ENCODE measurements at regions not wholly inside any gene's neighbourhood (a gene's known extent, or its start where the extent isn't known, plus 50 kb on each side); places are given as distances from the start of the nearest gene placed in this dataset.

DNA sequence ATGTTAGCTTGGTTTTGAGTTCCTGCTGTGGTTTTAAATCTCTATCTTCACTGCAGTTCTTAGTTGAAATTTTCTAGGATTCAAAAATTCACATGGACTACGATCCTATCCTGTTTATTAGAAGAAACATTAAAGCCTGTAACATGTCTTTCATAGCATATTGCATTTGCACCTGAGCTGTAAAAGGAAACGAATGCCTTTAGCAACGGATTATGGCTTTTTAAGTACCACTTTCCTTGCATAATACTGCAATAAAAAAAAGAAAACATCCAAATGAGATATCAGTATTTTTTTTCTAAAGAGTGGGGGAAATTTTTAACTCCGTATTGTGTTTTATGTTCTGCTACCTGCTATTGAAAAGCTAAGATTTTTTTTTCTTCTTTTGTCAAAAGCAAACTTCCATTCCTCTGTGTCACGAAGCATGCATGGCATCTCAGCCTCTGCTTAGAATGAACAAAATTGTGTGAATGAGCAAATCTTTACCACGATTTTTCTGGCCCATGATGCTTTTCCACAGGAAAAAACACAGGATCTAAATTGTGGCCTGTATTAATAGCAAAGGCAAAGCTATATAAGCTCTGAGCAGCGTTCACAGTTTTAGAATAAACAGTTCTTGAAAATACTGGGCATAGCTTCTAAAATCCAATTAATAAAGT lies 110.0 kb upstream of the CDIN1 start:
- DNase-seq (ENCODE audit: low spot score) = no peak

DNA sequence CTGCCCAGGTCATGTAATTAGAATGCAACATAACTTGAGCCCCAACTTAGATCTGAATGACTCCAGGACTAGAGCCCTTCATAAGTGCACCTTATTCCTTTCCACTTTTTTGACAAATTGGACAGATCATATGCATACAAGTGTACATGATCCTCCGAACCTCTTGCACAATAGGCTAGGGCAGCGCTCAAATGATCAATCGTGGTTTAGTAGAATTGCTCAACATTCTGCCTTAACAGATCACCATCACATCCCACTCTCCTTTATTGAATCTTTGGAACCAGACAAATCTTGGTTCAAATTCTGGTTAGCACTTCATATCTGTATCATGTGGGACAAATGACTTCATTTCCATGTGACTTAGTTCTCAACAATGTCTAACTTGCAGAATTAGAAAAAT lies 106.8 kb upstream of the CDIN1 start:
- DNase-seq (ENCODE audit: low spot score) = no peak

DNA sequence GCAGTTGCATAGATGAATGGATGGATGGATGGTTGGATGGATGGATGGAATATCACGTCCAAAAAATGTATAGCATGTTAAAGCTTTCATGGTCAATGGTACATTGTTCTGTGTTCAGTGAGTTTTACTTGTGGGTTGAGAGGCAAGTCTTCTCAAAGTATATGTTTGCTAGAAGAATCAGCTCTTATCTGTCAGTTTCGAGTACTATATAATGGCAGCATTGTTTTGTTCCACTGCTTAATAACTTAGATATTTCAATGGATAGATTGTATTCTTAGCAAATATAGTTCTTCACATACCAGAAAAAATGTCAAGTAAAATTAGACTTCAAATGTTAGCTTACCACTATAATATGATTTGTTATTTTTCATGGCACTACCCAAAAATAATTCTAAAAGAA lies 100.9 kb upstream of the CDIN1 start:
- no peak for DNase-seq (ENCODE audit: low spot score)

DNA sequence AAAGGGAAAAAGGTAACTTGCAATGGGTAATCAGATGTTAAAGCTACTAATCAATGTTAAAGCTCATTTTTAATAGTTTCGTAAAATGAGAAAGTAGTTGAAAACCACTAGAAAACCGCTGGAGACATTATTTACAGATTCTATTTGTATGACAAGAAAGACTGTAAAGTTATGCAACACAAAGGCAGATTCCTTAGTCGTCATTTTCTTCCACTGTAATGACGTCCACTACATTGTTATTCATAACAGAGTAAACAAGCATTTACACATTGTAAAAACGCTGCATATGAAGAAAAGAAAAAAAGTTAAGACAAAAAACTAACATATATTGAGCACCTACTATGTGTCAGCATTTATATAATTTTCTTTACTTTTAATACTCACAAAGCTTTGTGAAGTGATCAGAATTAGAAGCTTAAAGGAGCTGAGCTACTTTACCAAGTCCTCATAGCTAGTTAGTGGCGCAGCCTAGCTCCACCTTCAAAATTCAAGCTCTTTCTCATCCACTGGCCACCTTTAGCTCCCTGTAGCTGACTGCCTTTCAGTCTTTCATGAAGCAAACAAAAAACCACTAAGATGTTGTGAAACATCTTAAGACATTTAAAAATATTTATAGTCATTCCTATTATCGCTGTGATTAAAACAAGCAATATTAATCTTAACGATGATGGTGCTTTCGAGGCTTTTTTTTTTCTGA lies 100.1 kb upstream of the CDIN1 start:
- DNase-seq (ENCODE audit: low spot score) = no peak

DNA sequence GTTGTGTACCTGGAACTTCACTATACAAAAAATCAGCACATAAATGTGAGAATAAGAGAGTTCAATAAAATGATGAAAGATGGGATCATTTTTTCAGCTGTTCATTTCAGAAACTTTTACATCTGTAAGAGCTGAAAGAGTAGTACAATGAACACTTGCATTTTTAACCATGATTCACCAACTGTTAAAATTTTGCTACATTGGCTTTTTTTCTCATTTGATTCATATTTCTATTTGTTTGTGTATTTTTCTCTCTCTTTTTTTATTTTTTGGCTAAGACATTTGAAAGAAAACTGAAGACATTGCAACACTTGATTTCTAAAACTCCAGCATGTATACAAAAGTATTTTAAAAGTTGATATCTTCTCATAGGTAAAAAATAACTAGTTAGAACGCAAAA lies 98.3 kb upstream of the CDIN1 start:
- no peak for DNase-seq (ENCODE audit: low spot score)

DNA sequence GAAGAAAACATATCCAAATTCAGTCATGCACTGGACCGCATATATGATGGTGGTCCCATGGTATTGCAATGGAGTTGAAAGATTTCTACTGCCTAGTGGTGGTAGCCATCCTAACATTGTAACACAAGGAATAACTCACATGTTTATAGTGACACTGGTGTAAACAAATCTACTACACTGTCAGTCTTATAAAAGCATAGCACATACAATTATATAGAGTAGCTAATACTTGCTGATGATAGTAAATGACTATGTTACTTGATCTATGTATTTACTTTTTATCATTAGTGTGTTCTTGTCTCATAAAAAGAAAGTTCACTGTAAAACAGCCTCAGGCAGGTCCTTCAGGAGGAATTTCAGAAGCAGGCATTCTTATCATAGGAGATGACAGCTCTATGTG lies 96.0 kb upstream of the CDIN1 start:
- no peak for DNase-seq (ENCODE audit: low spot score)

DNA sequence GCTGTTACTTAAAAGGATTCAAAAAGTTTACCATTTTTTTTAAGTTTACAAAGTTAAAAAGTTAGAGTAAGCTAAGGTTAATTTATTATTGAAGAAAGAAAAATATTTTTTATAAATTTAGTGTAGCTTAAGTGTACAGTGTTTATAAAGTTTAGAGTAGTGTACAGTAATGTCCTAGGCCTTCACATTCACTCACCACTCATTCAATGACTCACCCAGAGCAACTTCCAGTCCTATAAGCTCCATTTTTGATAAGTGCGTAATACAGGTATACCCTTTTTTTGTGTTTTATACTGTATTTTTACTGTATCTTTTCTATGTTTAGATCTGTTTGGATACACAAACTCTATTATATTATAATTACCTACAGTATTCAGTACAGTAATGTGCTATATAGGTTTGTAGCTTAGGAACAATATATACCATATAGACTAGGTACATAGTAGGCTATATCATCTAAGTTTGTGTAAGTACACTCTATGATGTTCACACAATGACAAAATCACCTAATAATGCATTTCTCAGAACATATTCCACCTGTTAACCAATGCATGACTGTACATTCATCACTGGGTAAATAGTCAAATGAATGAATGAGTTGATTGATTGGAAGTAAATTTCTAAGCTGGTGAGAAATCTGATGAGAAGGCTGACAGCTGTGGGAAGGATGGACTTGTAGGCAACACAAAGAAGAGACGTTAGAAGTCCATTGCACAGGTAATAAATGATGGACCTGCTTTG lies 95.2 kb upstream of the CDIN1 start:
- no peak for DNase-seq (ENCODE audit: low spot score)

DNA sequence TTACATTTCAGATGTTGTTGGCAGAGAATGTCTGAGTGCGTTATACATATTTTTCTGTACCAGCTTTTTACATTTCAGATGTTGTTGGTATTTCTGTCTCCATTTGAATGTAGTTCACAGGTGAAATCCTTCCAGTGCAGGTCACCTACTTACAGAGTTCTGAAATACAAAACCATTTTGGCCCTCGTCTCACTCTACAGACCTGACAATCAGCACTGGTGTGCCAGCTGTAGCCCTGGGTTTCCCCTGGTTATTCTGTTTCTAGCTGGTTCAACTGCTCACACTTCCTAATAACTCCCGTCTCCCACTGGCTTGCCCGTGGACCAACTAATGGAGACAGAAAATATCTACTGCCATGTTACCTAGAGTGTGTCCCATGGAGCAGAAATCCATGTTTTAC lies 87.5 kb upstream of the CDIN1 start:
- no peak for DNase-seq (ENCODE audit: low spot score)

DNA sequence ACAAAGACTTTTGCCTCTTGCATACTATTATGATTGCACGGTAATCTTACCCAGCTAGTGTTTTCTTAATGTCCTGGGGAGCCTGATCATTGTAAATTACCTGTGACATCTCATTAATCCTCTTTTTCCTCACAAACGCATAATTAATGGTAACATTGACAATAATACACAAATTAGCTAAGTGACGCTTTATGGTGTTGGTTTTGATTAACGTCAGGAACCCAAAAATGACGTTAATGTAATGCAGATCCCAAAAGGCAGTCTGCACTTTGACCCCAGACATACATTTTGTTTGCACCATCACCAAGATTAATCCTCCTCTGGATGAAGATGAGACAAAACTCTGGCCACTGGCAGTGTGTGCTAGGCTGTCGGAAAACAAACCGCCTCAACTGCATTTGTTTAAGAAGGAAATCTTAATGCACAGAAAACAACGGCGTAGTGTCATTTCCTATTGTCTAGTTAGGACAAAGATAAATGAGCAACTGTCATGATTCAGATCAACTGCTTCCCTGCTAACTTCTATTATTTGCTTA lies 83.9 kb upstream of the CDIN1 start:
- DNase-seq (ENCODE audit: low spot score) = no peak

DNA sequence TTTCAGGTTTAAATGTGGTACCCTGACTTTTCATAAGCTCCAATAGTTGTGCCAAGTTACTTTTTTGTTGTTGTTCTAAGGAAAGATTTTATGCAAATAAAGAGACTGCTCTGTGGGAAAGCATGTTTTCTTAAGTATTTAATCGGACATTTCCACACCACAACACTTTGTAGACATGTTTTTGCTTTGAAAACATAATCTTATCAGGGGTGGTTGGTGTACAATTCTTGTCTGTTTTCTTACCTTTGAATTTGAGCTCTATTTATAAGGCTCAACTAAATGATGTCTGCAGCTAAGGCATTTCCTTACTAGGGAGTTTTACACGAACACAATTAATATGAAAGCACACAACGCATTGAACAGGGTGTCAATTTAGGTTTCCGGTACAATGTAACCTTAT lies 81.5 kb upstream of the CDIN1 start:
- no peak for DNase-seq (ENCODE audit: low spot score)

DNA sequence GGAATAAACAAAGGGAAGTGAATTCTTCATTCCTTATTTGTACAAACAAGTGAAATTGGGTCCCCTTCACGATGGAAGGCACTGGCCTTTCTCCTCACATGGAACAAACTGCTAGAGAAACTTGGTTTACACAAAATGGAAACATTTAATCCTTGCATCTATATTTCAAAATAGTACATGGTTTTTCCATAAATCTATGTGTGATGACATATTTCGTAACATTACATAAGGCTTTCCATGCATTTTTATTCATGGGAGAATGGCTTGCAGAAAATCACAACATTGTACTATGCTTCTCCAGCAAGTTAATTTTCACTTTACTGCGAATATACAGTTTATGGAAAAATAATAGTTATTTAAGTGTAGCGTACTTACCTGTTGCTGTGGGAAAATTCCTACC lies 81.0 kb upstream of the CDIN1 start:
- no peak for DNase-seq (ENCODE audit: low spot score)

DNA sequence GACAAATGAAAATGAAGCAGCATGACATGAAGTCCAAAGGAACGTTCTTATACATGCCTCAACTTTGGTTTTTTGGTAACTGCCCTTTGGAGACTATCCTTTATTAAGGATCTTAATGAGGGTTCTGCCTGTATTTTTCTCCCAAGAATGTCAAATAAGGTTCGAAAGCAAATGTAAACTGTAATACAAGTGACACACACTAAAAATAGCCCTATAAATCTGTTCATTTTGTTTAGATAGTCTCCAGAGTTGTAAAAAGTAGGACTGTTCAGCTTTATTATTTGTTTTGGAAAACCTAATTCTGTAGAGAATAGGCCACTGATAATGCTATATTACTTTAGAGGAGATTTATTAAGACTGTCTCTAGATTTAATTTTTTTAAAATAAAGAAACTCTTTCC lies 80.5 kb upstream of the CDIN1 start:
- no peak for DNase-seq (ENCODE audit: low spot score)

DNA sequence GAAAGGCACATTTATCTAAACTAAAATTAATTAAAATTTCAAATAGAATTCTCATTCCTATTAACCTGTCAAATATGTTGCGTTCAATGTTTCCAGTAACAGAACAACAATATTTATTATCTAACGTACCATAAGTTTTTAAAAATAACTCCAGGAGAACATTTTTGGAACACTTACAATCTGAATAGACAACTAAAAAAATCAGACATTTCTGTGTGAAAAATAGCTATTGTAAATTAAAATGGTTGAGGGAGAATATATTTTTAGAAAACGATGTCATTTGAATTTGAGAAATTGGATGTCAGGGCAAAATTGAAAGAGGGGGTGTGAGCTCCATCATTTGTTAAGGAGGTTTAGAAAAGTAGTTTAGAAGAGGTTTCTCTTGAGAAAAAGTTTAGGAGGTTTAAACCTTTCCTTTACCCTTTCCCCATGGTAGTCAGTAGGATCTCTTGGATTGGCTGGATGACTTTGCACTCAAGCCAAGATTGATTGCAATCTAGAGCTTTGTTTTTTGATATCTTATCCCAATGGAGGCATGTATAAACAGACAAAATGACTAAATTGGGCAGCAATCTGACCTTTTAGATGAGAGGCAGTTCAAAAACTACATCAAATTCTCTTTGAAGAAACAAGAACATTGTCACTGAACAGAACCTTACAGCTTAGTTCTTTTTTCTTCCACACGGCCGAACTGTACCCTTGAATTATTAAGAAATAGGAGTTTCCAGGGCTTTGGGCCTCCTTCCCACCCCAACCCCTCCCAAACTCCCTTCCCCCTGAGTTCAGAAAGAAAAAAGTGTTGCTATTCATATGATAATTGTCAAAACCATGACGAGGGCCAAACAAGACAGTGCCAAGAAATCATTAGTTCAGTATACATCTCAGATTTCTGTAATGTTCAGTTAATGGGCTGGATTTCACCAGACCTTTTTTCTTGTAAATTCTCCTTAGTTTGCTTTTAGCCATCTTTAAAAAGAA lies 79.7 kb upstream of the CDIN1 start:
- DNase-seq (ENCODE audit: low spot score) = no peak

DNA sequence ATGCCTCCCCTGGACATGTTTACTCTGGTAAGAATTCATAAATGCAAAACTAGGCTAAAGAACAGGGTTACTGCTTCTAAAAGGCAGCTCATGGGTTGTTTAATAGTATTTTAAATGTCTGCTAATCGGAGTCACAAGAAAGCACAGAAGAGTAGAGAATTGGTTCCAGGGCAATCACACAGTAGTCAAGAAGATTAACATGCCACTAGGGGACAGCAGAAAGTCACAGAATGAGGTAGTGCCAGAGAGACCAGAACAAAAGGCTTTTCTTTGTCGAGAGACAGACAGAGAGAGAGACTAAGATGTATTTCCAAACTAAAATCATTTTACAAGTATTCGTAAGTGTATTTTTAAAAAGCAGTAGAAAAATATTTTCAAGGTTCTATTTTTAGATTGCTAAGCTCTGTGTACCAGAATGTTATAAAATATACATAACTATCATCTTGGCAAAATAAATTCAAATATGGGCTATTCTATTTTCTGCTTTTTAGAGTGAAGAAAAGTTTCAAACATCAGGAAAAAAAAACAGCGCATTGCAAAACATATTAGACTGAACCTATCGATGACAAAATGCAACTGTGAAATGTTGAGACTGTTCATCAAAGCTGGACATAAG lies 78.3 kb upstream of the CDIN1 start:
- no peak for DNase-seq (ENCODE audit: low spot score)

DNA sequence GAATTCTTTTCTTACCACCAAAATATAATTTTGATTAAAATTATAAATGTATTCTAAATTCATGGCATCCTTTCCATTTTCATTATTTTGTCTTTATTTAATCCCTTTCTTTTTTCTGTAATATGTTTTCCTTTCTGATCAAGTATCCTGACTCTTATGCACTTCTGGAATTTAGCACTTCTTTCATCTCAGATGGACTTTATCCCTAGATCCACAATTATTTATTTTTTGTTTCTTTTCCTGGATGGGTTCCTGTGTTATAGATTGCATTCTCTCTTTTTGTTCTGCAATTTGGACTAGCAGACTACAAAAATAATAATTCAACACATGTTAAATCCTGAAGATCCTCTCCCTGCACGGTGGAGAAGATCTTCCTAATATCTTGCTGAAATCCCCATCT lies 76.9 kb upstream of the CDIN1 start:
- DNase-seq (ENCODE audit: low spot score) = no peak

DNA sequence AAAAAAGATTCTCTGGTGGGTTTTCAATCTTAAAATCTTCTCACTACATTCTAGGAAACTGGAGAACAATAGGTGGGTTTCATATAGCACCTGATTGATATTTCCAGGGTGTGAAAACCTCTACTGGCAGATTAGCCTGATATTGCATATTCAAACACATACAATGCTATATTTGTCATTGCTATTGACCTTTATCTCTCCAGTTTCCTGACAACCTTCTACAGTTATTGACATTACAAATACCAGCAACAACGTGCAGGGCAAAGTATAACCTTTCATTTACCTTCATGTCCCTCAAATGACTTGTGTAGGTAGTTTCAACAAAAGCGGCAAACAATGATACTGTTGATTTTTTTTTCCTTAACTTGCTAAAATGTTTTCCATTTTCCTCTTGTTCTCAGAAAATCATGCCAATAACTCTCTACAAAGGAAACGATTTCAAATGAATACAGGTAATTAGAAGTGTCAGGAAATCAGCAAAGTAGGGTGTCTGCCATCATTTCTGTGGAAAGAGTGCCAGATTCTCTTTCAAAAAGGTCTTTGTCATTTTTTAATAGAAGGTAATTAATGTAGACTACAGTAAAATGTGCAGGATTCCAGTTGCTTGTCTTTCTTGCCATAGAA lies 72.6 kb upstream of the CDIN1 start:
- no peak for DNase-seq (ENCODE audit: low spot score)

DNA sequence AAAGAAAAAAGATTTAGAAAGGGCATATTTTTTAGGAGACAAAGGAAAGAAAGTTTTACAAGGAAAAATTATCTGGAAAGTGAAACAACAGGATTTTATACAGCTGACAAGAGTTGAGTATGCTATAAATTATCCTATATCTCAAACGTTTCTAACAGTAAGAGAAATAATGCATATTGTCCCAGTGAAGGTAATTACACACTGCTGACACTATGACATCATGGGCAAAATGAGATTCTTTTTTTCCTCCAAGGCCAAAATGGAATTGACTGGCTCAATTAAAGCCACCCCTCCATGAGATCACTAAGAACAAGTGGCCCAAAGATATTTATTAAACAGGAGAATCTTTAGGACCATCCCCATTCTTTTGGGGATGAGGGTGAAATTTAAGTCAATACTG lies 72.0 kb upstream of the CDIN1 start:
- DNase-seq (ENCODE audit: low spot score) = no peak

DNA sequence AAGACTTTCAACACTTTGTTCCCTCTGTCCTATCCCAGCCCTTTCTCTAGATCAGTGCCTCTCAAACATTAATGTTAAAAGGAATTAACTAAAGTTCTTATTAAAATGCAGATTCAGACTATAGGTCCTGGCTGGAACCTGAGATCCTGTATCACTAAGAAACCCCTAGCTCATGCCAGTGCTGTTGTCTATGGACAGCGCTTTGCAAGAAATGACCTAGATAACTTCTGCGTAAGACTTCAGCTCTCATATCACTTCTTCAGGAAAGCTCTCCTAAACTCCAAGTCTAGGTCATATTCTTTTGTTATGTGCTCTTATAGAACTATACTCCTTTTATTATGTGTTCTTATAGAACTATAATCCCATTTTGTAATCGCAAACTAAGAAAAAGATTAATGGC lies 67.8 kb upstream of the CDIN1 start:
- DNase-seq (ENCODE audit: low spot score) = no peak

DNA sequence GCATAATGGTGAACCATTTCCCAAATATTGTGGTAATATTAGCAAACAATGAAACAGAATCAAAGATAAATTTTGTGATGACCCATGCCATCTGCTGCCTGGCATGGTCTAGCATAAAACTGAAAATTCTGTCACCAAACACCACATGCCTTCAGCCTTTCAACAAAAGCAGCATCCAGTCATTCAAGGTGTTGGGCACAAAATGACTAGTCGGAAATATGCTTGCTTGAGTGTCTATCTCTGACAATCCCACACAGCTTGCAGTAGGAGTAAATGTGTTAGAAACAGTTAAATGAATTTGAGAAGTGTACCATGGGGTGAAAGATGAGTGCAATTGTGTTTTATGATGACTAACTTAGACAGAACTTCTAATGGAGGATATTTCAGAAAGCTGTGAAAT lies 61.7 kb upstream of the CDIN1 start:
- no peak for DNase-seq (ENCODE audit: low spot score)

DNA sequence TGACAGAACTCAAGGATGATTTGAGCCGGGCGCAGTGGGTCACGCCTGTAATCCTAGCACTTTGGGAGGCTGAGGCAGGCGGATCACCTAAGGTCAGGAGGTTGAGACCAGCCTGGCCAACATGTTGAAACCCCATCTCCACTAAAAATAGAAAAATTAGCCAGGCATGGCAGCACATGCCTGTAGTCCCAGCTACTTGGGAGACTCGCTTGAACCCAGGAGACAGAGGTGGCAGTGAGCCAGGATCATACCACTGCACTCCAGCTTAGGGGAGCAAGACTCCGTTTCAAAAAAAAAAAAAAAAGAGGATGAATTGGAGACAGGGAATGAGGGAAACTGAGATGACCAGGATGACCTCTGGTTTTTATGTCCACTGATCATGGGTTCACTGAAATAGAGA lies 60.4 kb upstream of the CDIN1 start:
- no peak for DNase-seq (ENCODE audit: low spot score)

DNA sequence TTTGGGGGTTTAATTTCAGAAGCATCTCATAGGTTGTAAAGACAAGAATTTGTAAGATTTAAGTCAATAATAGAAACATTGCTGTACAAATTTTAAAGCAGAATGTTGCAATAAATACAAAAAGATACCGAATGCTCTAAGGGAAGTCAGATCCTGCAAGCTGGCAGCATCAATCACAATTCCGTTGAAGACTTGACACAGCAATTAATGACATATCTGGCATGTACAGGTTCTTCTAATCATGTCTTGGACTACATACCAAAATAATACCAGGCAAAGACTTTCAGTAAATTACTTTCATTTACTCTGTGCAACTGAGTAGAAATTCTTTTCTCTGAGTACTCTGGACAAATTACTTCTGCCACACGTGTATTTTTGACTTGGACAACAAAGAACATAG lies 54.0 kb upstream of the CDIN1 start:
- no peak for DNase-seq (ENCODE audit: low spot score)
